ENCODE measurements at regions not wholly inside any gene's neighbourhood (a gene's known extent, or its start where the extent isn't known, plus 50 kb on each side); places are given as distances from the start of the nearest gene placed in this dataset.

DNA sequence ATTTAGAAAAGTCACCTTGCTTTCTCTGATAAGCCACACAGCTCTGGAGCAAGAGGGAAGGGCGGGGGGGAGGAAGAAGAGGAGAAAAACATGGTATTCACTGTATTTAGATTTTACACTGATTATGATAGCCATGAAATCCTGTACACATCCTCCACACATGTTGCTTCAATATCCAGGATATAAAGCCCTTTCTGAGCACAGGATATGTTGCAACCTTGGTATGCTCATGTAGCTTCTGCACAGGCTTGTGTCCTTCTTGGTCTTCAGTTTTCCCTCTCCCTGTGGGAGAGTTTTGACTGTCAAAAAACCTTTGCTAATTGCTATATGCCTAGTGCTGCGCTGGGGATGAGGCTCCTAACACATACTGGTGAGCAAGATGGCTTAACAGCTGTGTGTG is 61.9 kb upstream of the DAPP1 start:
- Histone ChIP-seq H3K23ac (ENCODE audit: low read length) (no peak overlapping the region), H2BK5ac (ENCODE audit: low read length) (no peak overlapping the region), H3K27me3 (ENCODE audit: insufficient read depth, low read length, poor library complexity) (no peaks in the 10 kb centered on the region), H3K79me2 (ENCODE audit: control insufficient read depth, insufficient read depth, low read length) (no peaks in the 10 kb centered on the region), H4K5ac (ENCODE audit: low read length) (no peak overlapping the region), H3K56ac (ENCODE audit: low read length) (no peak overlapping the region), H3K4me2 (ENCODE audit: low read length) (no peak overlapping the region), H3K4me1 (ENCODE audit: control insufficient read depth, low read depth, low read length) (no peaks in the 10 kb centered on the region), H3K79me1 (ENCODE audit: low read length) (no peaks in the 10 kb centered on the region), H3K4me3 (ENCODE audit: low read length) (no peak overlapping the region), H3K4ac (ENCODE audit: low read depth, low read length) (no peak overlapping the region), H3K9ac (ENCODE audit: low read length) (no peak overlapping the region), H4K8ac (ENCODE audit: low read depth, low read length) (no peak overlapping the region), H2BK120ac (ENCODE audit: low read depth, low read length) (no peak overlapping the region), H3K27ac (ENCODE audit: low read depth, low read length) (no peak overlapping the region), H2AK5ac (ENCODE audit: low read length) (no peak overlapping the region), H2BK15ac (replicated peaks; ENCODE audit: low read depth) (no peak overlapping the region), H3K18ac (ENCODE audit: low read length) (no peak overlapping the region), H3K36me3 (ENCODE audit: control insufficient read depth, insufficient read depth, low read length) (no peaks in the 10 kb centered on the region)
- no peak for DNase-seq
- no CpG with 5 or more reads among the region's 2 CpGs for WGBS (ENCODE audit: extremely low coverage, insufficient coverage, low lambda C conversion rate)

- no peak overlapping the region for H2BK15ac ChIP-seq (replicated peaks; ENCODE audit: low read depth)
- no peak overlapping the region for H3K56ac ChIP-seq (ENCODE audit: low read length)
- H2BK120ac ChIP-seq (ENCODE audit: low read depth, low read length): no peak overlapping the region
- no peak overlapping the region for H3K27ac ChIP-seq (ENCODE audit: low read depth, low read length)
- no peak overlapping the region for H4K8ac ChIP-seq (ENCODE audit: low read depth, low read length)
- no peaks in the 10 kb centered on the region for H3K4me1 ChIP-seq (ENCODE audit: control insufficient read depth, low read depth, low read length)
- H3K4me3 ChIP-seq (ENCODE audit: low read length): no peak overlapping the region
- H3K79me1 ChIP-seq (ENCODE audit: low read length): no peaks in the 10 kb centered on the region
- no peaks in the 10 kb centered on the region for H3K36me3 ChIP-seq (ENCODE audit: control insufficient read depth, insufficient read depth, low read length)
- H3K18ac ChIP-seq (ENCODE audit: low read length): no peak overlapping the region
- no peaks in the 10 kb centered on the region for H3K27me3 ChIP-seq (ENCODE audit: insufficient read depth, low read length, poor library complexity)
- no peak overlapping the region for H3K4ac ChIP-seq (ENCODE audit: low read depth, low read length)
- H3K4me2 ChIP-seq (ENCODE audit: low read length): no peak overlapping the region
- H3K9ac ChIP-seq (ENCODE audit: low read length): no peak overlapping the region
- DNase-seq: no peak
- H3K79me2 ChIP-seq (ENCODE audit: control insufficient read depth, insufficient read depth, low read length): no peaks in the 10 kb centered on the region
- no peak overlapping the region for H4K5ac ChIP-seq (ENCODE audit: low read length)
- H3K23ac ChIP-seq (ENCODE audit: low read length): no peak overlapping the region
- WGBS (ENCODE audit: extremely low coverage, insufficient coverage, low lambda C conversion rate): no CpG with 5 or more reads among the region's 2 CpGs
- no peak overlapping the region for H2AK5ac ChIP-seq (ENCODE audit: low read length)
- H2BK5ac ChIP-seq (ENCODE audit: low read length): no peak overlapping the region
Measured at GRCh38 chr4:99753931-99754330, 62.7 kb upstream of the DAPP1 start.

DNA sequence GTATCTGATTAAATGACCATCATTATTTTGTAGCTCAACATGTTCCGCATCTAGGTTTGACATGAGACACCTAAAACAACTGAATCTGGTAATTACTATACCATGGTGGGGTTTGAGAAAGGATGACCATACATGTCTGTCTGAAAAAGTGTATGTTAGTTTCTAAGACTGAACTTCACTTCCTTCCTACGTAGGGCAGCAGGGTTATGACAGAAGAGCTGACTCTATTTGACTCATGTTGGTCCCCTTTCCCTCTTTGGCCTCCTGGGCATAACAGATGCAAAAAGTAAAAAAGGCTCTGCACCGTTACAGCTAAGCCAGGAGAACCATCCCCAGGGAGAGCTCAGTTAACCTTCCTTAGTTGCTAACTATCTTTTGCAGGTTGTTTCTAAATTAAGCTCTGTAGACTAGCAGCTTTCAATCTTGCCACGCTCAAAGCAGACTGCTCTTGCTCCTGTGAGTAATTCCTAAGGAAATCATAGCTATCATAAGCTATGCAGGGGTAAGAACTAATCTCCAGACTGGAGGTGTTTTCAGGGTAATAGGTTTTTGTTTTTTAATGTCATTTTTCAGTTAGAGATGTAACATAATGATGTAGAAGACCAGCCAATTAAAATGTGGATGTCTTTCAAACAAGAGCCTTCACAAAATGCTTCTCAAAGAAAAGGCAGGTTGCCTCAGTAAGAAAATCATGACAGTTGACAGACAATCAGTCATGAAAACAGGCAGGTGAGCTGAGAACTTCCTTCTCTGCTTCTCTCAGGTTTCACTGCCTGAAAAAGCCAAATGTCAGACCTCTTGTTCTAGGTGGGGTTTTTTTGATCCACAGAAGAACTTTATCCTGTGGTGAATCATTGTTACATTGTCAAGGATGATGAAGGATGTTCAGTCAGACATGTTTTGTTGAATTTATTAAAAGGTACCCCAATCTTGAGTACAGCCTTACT is 66.9 kb upstream of the DAPP1 start:
- H3K9ac ChIP-seq (ENCODE audit: low read length): no peak overlapping the region
- H3K18ac ChIP-seq (ENCODE audit: low read length): no peak overlapping the region
- H3K36me3 ChIP-seq (ENCODE audit: control insufficient read depth, insufficient read depth, low read length): no peaks in the 10 kb centered on the region
- WGBS (ENCODE audit: extremely low coverage, insufficient coverage, low lambda C conversion rate): no CpG with 5 or more reads among the region's 4 CpGs
- no peaks in the 10 kb centered on the region for H3K27me3 ChIP-seq (ENCODE audit: insufficient read depth, low read length, poor library complexity)
- no peaks in the 10 kb centered on the region for H3K79me2 ChIP-seq (ENCODE audit: control insufficient read depth, insufficient read depth, low read length)
- H3K23ac ChIP-seq (ENCODE audit: low read length): no peak overlapping the region
- H2BK5ac ChIP-seq (ENCODE audit: low read length): no peak overlapping the region
- no peaks in the 10 kb centered on the region for H3K4me1 ChIP-seq (ENCODE audit: control insufficient read depth, low read depth, low read length)
- no peak overlapping the region for H2BK15ac ChIP-seq (replicated peaks; ENCODE audit: low read depth)
- no peak overlapping the region for H2AK5ac ChIP-seq (ENCODE audit: low read length)
- H3K4me2 ChIP-seq (ENCODE audit: low read length): no peak overlapping the region
- no peak for DNase-seq
- no peak overlapping the region for H2BK120ac ChIP-seq (ENCODE audit: low read depth, low read length)
- no peak overlapping the region for H4K5ac ChIP-seq (ENCODE audit: low read length)
- no peak overlapping the region for H3K27ac ChIP-seq (ENCODE audit: low read depth, low read length)
- H4K8ac ChIP-seq (ENCODE audit: low read depth, low read length): no peak overlapping the region
- no peak overlapping the region for H3K4ac ChIP-seq (ENCODE audit: low read depth, low read length)
- no peak overlapping the region for H3K4me3 ChIP-seq (ENCODE audit: low read length)
- no peak overlapping the region for H3K56ac ChIP-seq (ENCODE audit: low read length)
- H3K79me1 ChIP-seq (ENCODE audit: low read length): no peaks in the 10 kb centered on the region

- WGBS (ENCODE audit: extremely low coverage, insufficient coverage, low lambda C conversion rate): no CpG with 5 or more reads among the region's 1 CpG
- Histone ChIP-seq H3K9ac (ENCODE audit: low read length) (no peak overlapping the region), H3K79me1 (ENCODE audit: low read length) (no peaks in the 10 kb centered on the region), H3K23ac (ENCODE audit: low read length) (no peak overlapping the region), H3K79me2 (ENCODE audit: control insufficient read depth, insufficient read depth, low read length) (no peaks in the 10 kb centered on the region), H4K8ac (ENCODE audit: low read depth, low read length) (no peak overlapping the region), H3K4ac (ENCODE audit: low read depth, low read length) (no peak overlapping the region), H3K27me3 (ENCODE audit: insufficient read depth, low read length, poor library complexity) (no peaks in the 10 kb centered on the region), H3K18ac (ENCODE audit: low read length) (no peak overlapping the region), H4K5ac (ENCODE audit: low read length) (no peak overlapping the region), H3K4me1 (ENCODE audit: control insufficient read depth, low read depth, low read length) (no peaks in the 10 kb centered on the region), H2BK15ac (replicated peaks; ENCODE audit: low read depth) (no peak overlapping the region), H2AK5ac (ENCODE audit: low read length) (no peak overlapping the region), H3K56ac (ENCODE audit: low read length) (no peak overlapping the region), H3K36me3 (ENCODE audit: control insufficient read depth, insufficient read depth, low read length) (no peaks in the 10 kb centered on the region), H3K4me3 (ENCODE audit: low read length) (no peak overlapping the region), H3K4me2 (ENCODE audit: low read length) (no peak overlapping the region), H2BK120ac (ENCODE audit: low read depth, low read length) (no peak overlapping the region), H3K27ac (ENCODE audit: low read depth, low read length) (no peak overlapping the region), H2BK5ac (ENCODE audit: low read length) (no peak overlapping the region)
- no peak for DNase-seq
Measured at GRCh38 chr4:99746443-99746842, 70.2 kb upstream of the DAPP1 start.

GRCh38 chr4:99736846-99737245 is 79.2 kb upstream of the C4orf54 start:
- H3K56ac ChIP-seq (ENCODE audit: low read length): no peak overlapping the region
- no peak overlapping the region for H3K27ac ChIP-seq (ENCODE audit: low read depth, low read length)
- no peaks in the 10 kb centered on the region for H3K36me3 ChIP-seq (ENCODE audit: control insufficient read depth, insufficient read depth, low read length)
- no peak overlapping the region for H4K8ac ChIP-seq (ENCODE audit: low read depth, low read length)
- H2BK120ac ChIP-seq (ENCODE audit: low read depth, low read length): no peak overlapping the region
- H2AK5ac ChIP-seq (ENCODE audit: low read length): no peak overlapping the region
- H4K5ac ChIP-seq (ENCODE audit: low read length): no peak overlapping the region
- no peak overlapping the region for H3K18ac ChIP-seq (ENCODE audit: low read length)
- no peak overlapping the region for H3K4me2 ChIP-seq (ENCODE audit: low read length)
- no peak overlapping the region for H3K9ac ChIP-seq (ENCODE audit: low read length)
- no peak overlapping the region for H2BK15ac ChIP-seq (replicated peaks; ENCODE audit: low read depth)
- no peaks in the 10 kb centered on the region for H3K79me2 ChIP-seq (ENCODE audit: control insufficient read depth, insufficient read depth, low read length)
- no peak overlapping the region for H3K23ac ChIP-seq (ENCODE audit: low read length)
- no peak overlapping the region for H2BK5ac ChIP-seq (ENCODE audit: low read length)
- no peaks in the 10 kb centered on the region for H3K79me1 ChIP-seq (ENCODE audit: low read length)
- H3K4me1 ChIP-seq (ENCODE audit: control insufficient read depth, low read depth, low read length): no peaks in the 10 kb centered on the region
- WGBS (ENCODE audit: extremely low coverage, insufficient coverage, low lambda C conversion rate): no CpG with 5 or more reads among the region's 1 CpG
- H3K27me3 ChIP-seq (ENCODE audit: insufficient read depth, low read length, poor library complexity): no peaks in the 10 kb centered on the region
- no peak for DNase-seq
- no peak overlapping the region for H3K4me3 ChIP-seq (ENCODE audit: low read length)
- no peak overlapping the region for H3K4ac ChIP-seq (ENCODE audit: low read depth, low read length)

DNA sequence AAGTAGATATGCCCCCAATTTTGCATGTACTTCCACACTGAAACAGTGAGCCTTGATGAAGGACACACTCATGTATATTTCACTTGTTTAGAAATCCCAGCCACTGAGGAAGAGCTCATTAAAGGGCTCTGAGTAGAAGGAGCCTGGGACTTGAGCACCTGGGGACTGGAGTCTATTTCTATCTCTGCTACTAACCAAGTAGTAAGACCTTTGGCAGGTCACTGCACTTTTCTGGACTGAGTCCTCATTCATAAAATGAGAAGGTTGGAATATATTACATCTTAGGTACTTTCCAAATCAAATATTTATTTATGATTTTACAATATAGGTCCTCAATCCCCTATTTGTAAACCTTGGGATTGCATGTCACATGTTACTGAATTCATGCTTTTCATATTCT is 78.2 kb upstream of the C4orf54 start:
- H4K5ac ChIP-seq (ENCODE audit: low read length): no peak overlapping the region
- H3K4me3 ChIP-seq (ENCODE audit: low read length): no peak overlapping the region
- no peak for DNase-seq
- no peak overlapping the region for H3K9ac ChIP-seq (ENCODE audit: low read length)
- H3K27ac ChIP-seq (ENCODE audit: low read depth, low read length): no peak overlapping the region
- H2BK15ac ChIP-seq (replicated peaks; ENCODE audit: low read depth): no peak overlapping the region
- H3K79me1 ChIP-seq (ENCODE audit: low read length): no peaks in the 10 kb centered on the region
- H3K4me2 ChIP-seq (ENCODE audit: low read length): no peak overlapping the region
- no peak overlapping the region for H3K4ac ChIP-seq (ENCODE audit: low read depth, low read length)
- H3K56ac ChIP-seq (ENCODE audit: low read length): no peak overlapping the region
- H4K8ac ChIP-seq (ENCODE audit: low read depth, low read length): no peak overlapping the region
- no peak overlapping the region for H2AK5ac ChIP-seq (ENCODE audit: low read length)
- no peak overlapping the region for H3K23ac ChIP-seq (ENCODE audit: low read length)
- no peaks in the 10 kb centered on the region for H3K27me3 ChIP-seq (ENCODE audit: insufficient read depth, low read length, poor library complexity)
- H3K36me3 ChIP-seq (ENCODE audit: control insufficient read depth, insufficient read depth, low read length): no peaks in the 10 kb centered on the region
- H3K79me2 ChIP-seq (ENCODE audit: control insufficient read depth, insufficient read depth, low read length): no peaks in the 10 kb centered on the region
- H3K4me1 ChIP-seq (ENCODE audit: control insufficient read depth, low read depth, low read length): no peaks in the 10 kb centered on the region
- H2BK5ac ChIP-seq (ENCODE audit: low read length): no peak overlapping the region
- no peak overlapping the region for H3K18ac ChIP-seq (ENCODE audit: low read length)
- H2BK120ac ChIP-seq (ENCODE audit: low read depth, low read length): no peak overlapping the region
